Activated T-helper 1 cell treated with anti-CD3 and anti-CD28 coated beads, Interleukin-2, amount 50 U/mL, for 16 hours (primary cell): ENCODE measurements at regions not wholly inside any gene's neighbourhood (a gene's known extent, or its start where the extent isn't known, plus 50 kb on each side); places are given as distances from the start of the nearest gene placed in this dataset.

ENCODE experiments used
- DNase-seq, 2 donors: peaks; one replicate each; pipeline ENCODE4 v3.0.0-alpha.2; 2020; ENCODE audit warnings: low read depth in 1 of 2, low spot score in 1 of 2

DNA sequence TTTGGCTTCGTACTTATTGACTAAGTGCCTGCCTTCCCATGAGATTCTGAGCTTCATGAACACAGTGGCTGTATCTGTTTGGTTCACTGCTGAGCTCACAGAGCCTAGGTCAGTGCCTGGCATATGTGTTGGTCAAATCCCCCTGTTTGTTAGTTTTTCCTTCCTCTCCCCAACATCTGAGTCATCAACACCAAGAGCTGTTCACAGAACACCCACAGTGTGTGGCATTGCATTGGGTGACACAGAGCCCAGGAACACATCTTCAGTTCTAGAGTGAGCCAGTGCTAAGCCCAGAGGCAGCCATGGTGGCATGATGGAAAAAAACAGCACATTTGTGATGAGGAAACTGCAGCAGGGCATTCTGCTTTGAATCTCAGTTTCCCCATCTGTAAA lies 294.6 kb downstream of the SEC61B start:
- no peak for DNase-seq

DNA sequence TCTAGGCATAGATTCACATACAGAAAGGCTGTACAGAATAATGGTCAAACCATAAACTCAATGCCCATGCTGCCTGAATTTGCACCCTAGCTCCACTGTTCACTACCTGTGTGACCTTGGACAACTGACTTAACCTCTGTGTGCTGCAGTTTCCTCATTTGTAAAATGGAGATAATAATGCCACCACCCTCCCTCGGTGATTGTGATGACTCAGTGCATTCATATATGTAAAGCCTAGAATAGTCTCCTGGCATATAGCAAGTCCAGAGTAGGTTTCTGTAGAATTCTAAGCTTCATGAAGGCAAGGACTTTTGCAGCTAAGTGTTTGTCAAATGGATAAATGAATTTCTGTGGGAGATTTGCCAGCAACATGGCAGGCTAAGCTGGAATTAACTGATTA lies 297.8 kb upstream of the NR4A3 start:
- DNase-seq = no peak

DNA sequence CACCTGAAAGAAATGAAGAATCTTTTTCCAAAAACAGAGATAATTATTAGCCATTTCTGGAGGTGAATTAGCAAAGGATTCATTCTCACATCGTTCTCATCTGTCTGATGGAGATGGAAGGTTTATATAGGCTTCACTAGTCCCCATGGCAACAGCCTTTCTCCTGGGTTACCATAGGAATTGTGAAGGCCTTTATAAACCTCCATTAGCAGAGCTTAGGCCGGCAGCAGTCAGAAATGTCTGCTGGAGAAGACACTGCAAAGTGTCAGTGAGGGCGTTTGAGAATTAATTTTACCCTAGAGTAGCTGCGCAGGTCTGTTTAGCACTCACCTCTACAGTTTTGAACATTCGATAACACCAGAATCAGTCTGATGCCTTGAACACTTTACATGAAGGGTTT lies 290.4 kb upstream of the NR4A3 start:
- DNase-seq = no peak

DNA sequence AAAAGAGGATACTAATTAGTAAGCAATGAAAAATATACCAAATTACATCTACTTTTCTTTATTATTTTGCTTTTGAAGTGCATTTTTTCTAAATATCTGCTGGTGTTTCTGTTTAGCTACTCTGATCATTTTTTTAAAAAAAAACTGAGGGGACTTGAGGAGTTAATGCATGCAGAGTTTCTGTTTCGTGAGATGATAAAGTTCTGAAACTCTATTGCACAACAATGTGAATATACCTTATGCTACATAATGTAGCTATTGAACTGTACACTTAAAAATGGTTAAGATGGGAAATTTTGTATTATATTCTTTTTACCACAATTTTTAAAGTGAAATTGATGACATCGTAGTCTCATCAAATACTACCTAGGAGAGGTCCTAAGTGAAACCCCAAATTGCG lies 288.3 kb upstream of the NR4A3 start:
- DNase-seq = no peak

DNA sequence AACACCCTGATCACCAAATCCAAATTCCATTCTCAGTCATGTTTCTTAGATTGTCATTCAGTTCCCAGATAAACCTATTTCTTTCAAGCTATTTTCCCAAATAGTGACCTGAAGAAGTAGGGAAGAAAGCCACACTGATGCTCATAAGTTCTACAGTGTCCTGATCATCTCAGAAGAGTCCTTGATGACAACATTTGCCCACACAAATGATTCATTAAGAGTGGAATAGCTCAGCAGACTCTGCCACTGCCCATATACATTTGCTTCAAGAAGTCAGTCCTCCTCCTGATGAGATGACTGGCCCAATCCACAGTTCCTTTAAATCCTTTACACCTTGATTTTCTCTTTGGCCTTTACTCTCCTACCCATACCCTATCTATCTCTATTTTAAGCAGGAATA lies 283.7 kb upstream of the NR4A3 start:
- no peak for DNase-seq

DNA sequence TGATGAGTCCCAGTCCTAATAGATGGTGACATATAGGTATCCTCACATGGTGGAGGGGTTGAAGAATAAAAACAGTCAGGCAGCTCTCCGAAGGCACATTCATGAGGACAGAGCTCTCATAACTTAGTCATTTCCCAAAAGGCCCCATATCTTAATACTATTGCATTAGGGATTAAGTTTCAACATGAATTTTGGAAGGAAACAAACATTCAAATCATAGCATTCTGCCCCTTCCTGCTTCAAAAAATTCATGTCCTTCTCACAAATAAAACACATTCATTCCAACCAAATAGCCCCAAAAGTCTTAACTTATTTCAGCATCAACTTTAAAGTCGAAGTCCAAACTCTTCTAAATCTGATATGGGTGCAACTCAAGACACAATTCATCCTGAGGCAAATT lies 277.2 kb upstream of the NR4A3 start:
- DNase-seq = no peak

DNA sequence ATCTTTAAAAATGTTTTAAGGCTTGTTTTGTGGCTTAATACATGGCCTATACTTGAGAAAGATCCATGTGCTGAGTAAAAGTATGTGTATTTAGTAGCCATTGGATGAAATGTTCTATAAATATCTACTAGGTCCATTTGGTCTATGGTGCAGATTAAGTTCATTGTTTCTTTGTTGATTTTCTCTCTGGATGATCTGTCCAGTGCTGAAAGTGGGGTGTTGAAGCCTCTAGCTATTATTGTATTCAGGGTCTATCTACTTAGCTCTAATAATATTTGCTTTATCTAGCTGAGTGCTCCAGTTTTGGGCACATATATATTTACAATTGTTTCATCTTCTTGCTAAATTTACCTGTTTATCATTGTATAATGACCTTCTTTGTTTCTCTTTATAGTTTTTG lies 272.2 kb upstream of the NR4A3 start:
- no peak for DNase-seq

DNA sequence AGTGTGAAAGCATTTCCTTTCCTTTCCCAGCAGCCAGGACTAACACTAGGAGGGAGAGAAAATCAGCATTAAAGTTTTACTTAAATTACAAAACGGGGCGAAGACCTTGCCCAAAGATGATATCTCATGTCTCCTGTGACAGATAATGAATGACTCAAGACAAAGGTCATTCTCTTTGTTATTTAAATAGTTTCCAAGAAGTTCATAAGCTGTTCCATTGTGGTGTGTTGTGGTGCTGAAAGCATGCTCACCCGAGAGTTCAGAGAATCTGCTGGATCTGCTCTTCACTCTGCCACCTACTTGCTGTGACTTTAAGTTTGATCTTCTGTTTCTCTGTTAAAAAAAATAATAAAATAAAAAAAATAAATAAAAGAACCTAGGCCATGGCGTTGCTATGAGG lies 265.9 kb upstream of the NR4A3 start:
- no peak for DNase-seq

DNA sequence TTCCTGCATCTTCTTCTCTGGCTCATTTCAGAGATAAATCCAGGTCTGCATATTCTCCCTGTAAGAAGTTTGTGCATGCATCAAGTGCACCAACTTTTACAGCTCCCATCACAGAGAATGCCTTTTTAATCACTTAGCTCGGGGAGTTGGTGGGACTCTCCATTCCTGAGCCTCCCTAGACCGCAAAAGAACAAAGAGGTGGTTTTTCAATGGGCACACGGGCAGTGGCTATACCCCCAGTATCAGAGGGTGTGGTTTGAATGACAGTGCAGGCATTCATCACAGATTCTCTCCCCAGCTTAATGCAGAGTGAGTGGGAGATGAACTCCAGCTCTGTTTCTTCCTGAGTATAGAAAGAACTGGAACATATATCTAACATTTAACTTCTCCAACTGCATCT lies 264.7 kb upstream of the NR4A3 start:
- DNase-seq = no peak

DNA sequence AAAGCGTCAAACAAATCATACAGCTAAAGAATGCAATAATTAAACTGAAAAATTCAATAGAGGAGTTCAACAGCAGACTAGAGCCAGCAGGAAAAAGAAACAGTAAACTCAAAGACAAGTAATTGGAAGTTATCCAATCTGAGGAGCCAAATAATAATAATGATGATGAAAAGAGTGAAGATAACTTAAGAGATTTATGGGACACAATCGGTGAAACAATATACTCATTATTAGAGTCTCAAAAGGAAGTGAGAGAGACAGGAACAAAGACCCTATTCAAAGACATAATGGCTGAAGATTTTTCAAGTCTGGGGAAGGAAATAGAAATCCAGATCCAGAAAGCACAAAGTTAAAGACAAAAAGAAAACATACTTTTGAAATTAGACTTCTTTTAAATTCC lies 263.9 kb upstream of the NR4A3 start:
- DNase-seq = no peak

DNA sequence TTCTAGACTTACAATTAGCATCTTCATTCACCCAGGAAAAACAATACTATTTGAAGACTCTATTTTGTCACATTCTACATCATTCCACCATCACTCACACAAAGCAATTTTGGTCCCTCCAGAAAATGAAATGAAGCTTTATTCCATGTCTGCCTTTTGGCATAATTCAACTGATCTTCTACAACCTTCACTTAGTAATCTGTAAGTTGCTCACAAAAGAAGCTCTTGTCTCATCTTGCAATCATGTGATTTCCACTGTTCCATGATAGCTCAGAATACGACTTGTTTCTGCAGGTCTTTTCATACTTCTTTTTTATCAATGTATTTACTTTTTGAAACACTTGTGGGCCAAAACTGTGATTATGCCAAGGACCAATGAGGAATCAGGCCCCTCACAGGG lies 261.9 kb upstream of the NR4A3 start:
- DNase-seq = no peak

DNA sequence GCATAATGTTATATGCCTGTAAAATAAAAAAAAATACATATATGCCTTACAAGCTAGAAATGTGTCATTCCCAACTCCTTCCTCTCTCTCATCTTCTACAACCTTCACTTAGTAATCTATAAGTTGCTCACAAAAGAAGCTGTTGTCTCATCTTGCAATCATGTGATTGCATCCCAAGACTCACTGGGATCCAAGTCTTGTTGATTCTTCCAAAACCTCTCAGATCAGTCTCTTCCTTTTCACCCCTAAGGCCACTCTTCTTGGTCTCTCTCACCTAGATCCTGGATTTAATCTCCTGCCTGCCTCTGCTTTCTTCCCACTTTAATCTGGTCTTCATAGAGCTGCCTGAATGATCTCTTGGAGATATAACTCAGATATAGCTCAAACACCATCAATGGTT lies 261.1 kb upstream of the NR4A3 start:
- DNase-seq = no peak

DNA sequence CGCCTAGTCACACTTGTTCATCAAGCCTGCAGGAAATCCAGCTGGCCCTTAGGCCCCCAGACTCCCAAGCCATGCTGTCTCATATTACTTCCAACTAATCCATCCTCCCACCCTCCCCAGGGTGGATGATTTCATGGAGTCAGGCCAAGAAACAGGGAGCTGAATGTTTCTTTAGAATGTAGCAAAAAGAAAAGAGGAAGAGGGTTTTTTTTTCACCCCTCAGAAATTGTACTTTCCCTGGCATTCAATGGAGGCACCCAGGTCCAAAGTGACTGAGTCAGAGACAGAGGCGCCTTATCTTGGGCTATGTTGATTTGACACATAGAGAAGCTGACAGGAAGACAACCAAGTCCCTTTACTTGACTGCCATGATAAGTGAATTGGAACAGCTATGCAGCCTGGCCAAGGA lies 260.2 kb upstream of the NR4A3 start:
- no peak for DNase-seq

DNA sequence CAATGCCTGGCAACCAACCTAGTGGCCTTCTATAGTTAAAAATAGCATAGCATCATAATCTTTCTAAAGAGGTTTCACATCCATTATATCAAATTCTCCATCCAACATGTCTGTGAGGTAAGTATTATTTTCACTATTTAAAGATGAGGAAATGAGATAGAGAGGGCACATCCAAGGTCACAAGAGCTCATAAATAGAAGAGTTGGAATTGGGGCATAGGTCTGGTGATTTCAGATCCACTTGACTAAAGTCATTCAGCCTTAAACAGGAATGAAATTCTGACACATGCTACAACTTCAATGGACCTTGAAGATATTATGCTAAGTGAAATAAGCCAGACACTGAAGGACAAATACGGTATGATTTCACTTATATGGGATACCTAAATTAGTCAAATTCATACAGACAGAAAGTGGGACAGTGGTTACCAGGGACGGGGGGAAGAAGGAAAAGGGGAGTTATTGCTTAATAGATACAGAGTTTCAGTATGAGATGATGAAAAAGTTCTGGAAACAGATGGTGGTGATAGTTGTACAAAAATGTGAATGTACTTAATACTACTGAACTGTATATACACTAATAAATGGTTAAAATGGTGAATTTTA lies 259.6 kb upstream of the NR4A3 start:
- DNase-seq = no peak

DNA sequence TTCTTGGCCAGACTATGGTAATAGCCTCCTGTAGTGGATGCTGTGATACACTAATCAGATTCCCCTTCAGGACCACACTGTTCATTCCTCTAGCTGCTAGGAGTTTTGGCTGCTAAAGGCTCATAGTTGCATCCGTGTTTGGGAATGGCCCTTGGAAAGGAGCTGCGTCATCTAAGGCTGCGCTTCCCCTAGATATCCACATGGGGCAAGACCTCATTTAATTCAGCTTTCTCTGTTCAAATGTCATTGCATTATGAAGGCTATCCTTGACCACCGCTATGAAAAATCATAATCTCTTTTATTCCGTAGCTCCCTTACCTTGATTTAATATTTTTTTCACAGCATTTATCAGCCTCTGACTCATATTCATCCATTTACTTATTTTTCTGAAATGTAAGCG lies 258.3 kb upstream of the NR4A3 start:
- no peak for DNase-seq

DNA sequence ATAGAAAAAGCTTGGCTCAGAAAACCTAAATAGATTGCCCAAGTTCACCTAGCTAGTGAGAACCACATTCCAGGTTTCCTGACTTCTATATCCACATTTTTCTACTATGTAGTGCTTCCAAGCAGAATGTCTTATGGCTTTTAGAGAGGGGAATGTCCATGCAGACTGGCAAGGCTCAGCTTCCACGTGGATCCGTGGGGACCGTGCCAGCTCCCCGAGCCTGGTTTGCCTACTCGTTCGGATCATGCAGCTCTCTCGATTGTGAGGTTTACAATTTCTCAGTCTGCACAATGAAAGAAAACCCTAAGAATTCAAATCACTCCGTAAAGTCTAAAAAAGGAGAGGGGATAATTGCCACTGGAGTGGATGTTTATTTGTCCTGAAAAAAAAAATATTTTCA lies 256.5 kb upstream of the NR4A3 start:
- no peak for DNase-seq

DNA sequence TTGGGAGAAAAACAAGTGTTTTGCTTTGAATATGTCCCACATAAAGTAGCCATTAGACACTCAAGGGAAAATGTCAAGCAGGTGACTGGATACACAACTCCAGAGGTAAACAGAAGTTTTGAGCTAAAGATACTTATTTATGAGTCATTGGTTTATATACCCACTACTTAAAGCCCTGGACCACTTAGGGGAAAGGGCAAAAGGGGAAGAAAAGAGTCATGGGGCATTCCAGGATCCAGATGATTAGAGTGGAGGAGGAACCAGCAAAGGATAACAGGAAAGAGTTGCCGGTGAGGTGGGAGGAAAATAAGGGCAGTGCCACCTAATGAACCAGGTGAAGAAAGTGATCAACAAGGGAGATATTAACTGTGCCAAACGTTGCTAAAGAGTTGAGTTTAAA lies 254.2 kb upstream of the NR4A3 start:
- DNase-seq = no peak

DNA sequence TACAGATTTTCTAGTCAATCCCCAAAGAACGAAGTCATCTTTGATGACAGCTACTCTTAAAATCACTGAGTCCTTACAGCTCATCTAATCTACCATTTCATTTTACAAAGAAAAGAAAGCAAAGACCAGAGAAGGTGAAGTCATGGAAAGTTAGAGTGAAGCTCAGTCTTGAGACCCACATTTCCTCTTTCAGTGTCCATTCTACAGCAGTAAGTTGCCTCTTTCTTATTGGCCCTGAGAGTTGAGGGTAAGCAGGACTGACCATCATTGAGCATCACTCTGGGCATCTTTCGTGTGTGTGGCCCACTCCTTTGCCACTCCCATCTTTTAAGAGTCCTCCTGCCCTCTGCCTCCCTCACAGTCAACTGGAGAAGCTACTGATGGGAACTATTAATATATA lies 251.8 kb upstream of the NR4A3 start:
- DNase-seq = no peak

DNA sequence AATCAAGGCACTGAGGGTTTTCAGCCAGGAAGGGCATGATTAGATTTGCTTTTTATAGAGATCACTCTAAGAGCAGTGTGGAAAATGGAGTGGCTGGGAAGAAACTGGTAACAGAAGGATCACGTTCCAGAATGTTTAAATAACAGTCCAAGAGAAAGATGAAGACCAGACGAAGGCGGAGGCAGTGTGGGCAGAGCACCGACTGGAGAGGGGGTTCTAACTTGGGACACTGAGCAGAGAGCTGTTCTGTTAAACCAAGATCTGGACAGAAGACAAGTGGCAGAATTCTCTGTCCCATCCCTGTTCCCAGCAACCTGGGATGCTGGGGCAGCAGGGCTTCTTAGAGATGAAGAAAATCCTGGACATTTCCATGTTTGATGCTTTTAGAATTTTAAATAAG lies 249.1 kb upstream of the NR4A3 start:
- DNase-seq = no peak

DNA sequence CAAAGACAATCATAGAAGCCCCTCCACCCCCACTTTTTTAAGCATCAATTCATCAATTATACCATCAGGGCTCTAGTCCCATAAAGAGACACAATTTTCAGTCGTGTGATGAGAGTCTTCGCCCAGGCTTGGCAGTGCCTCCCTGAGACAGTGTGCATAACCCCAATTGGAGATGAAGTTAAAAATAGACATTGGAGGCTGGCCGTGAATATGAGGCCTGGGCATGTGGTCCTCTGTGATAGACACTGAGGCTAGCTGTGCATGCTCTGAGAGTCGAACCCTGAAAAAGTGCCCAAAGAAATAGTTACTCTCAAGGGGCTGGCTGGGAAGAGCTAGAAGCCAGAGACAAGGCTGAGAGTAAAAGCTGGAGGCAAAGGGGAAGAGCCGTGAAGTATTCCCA lies 248.6 kb upstream of the NR4A3 start:
- DNase-seq = no peak

DNA sequence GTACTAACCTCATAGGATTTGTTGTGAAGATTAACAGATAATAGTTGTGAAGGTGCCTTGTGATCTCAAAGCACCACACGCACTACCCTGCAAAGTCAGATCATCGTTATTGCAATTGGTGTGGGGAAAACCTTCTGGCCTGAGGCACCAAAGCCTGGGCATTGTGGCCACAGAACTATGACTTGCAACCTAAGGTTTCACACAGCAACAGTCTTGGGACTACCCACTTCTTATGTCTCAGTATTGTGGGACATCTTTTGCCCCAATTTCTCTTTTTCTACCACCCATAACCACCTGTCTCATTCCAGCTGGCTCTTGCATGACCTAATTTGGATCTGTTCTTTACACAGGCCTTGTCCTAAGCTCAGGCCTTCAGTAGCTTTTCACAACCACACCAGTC lies 247.8 kb upstream of the NR4A3 start:
- no peak for DNase-seq

DNA sequence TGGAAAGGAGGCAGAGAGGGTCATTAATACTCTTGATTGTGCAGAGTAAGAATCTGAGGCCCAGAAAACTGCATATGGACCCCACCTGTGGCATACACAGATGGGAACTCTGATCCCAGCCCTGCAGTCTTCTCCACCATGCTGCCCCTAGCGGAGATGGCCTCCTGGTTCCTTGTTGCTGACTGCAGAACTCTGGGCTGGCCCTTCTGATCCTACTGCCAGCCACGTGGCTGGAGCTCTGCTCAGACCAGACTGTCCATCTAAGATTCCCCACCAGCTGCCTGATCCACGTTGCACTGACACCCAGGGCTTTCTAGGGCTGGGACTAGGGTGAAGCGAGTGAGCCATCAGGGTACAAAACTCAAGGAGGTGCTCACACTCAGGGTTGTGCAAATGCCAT lies 245.7 kb upstream of the NR4A3 start:
- DNase-seq = no peak

DNA sequence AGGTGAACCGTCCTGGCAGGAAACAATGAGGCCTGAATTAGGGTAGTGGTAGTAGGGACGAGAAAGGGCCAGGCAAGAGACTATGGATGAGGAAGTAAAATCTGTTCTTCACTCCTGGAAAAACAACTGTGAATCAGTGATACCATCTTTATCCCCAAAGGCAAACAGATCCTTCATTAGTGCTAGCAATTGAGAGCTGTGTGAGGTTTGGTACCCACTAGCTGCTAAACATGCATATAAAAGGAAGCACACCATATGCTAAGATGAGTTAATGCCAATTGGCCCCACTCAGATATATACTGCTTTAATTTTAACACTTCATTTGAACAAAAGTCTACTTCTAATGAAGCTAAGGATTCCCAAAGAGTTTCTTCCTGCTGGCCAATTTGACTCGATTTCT lies 244.8 kb upstream of the NR4A3 start:
- DNase-seq = no peak

DNA sequence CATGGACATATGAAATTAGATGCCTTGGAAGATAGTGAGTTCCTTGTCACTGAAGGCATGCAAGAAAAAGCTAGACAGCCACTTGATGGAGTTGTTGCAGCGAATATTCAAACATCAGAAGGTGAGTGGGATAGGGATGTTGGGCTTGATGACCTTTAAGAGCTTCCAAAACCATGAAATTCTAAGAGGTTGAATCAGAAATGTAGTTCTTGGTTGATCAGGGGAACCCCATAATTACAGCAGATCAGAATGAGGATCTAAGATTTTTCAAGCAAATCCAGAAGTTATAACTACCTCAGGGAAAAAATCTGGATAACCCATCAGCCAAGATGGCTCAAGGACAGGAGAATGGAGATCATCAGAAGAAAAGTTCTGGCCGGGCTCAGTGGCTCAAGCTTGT lies 244.3 kb upstream of the NR4A3 start:
- no peak for DNase-seq
